Neural cell (in vitro differentiated cells): ENCODE measurements at regions not wholly inside any gene's neighbourhood (a gene's known extent, or its start where the extent isn't known, plus 50 kb on each side); places are given as distances from the start of the nearest gene placed in this dataset.

Source experiments
- H2AFZ ChIP-seq: fragments of 200-600, 300-800 bp; sonication (generic), shearing (Covaris generic); 2 replicates; pipeline ENCODE4 v1.6.0; 2014; ENCODE audit warnings: low read depth, mild to moderate bottlenecking, antibody characterized with exemption, low read length, moderate library complexity
- H3F3A ChIP-seq: fragments of 200-600 bp; shearing (Covaris generic); 2 replicates; pipeline ENCODE4 v1.6.1; 2016; ENCODE audit warnings: mild to moderate bottlenecking, moderate library complexity, mixed read lengths, antibody characterized with exemption, low read length; ENCODE audit not compliant: insufficient read depth, poor library complexity, severe bottlenecking
- H3K27ac ChIP-seq: fragments of 200-600, 300-800 bp; sonication (generic), shearing (Covaris generic); 2 replicates; pipeline ENCODE4 v1.5.1; 2014; ENCODE audit warnings: mild to moderate bottlenecking, low read length, moderate library complexity
- H3K27me3 ChIP-seq: fragments of 300-800, 200-600 bp; sonication (generic), shearing (Covaris generic); 2 replicates; pipeline ENCODE4 v1.6.0; 2014; ENCODE audit warnings: mild to moderate bottlenecking, low read depth, low read length, moderate library complexity; ENCODE audit not compliant: insufficient read depth
- H3K36me3 ChIP-seq: fragments of 300-800, 200-600 bp; sonication (generic), shearing (Covaris generic); 2 replicates; pipeline ENCODE4 v1.5.1; 2014; ENCODE audit warnings: mild to moderate bottlenecking, antibody characterized with exemption, low read length, moderate library complexity; ENCODE audit not compliant: insufficient read depth
- H3K4me2 ChIP-seq: fragments of 300-800, 200-600 bp; sonication (generic), shearing (Covaris generic); 2 replicates; pipeline ENCODE4 v1.6.0; 2014; ENCODE audit warnings: mild to moderate bottlenecking, low read length
- H3K4me3 ChIP-seq: fragments of 300-800, 200-600 bp; sonication (generic), shearing (Covaris generic); 2 replicates; pipeline ENCODE4 v1.5.1; 2014; ENCODE audit warnings: mild to moderate bottlenecking, low read length, moderate library complexity
- H3K79me2 ChIP-seq: fragments of 200-600 bp; shearing (Covaris generic); replicated peaks from 2 replicates; pipeline ENCODE4 v1.6.0; 2014; ENCODE audit warnings: mild to moderate bottlenecking, low read length, moderate library complexity; ENCODE audit not compliant: insufficient read depth
- H3K9ac ChIP-seq: fragments of 300-800, 200-600 bp; sonication (generic), shearing (Covaris generic); 2 replicates; pipeline ENCODE4 v1.6.1; 2016; ENCODE audit warnings: mild to moderate bottlenecking, low read length, mixed read lengths
- H3K9me2 ChIP-seq: fragments of 200-600 bp; shearing (Covaris generic); 2 replicates; pipeline ENCODE4 v1.6.1; 2016; ENCODE audit warnings: mild to moderate bottlenecking, low read length, mixed read lengths; ENCODE audit not compliant: insufficient read depth
- H3K9me3 ChIP-seq: fragments of 200-600, 300-800 bp; sonication (generic), shearing (Covaris generic); 2 replicates; pipeline ENCODE4 v1.6.1; 2016; ENCODE audit warnings: mild to moderate bottlenecking, mixed run types, low read length, moderate library complexity, mixed read lengths
- H4K20me1 ChIP-seq: fragments of 200-600 bp; shearing (Covaris generic); 2 replicates; pipeline ENCODE4 v1.6.1; 2016; ENCODE audit warnings: mild to moderate bottlenecking, mixed run types; ENCODE audit not compliant: insufficient read depth
- CTCF ChIP-seq: fragments of 450-650 bp; IDR thresholded peaks from 2 replicates; pipeline ENCODE4 v1.5.1; 2014; ENCODE audit warnings: antibody characterized with exemption, mild to moderate bottlenecking, moderate library complexity; ENCODE audit not compliant: poor library complexity, severe bottlenecking
- EP300 ChIP-seq: fragments of 450-650 bp; conservative IDR thresholded peaks from 2 replicates; pipeline ENCODE4 v1.6.1; 2014; ENCODE audit warnings: antibody characterized with exemption, mild to moderate bottlenecking, moderate library complexity; ENCODE audit not compliant: poor library complexity, severe bottlenecking
- EZH2 ChIP-seq: fragments of 200-600, 300-800 bp; shearing (Covaris generic), sonication (generic); IDR thresholded peaks from 2 replicates; pipeline ENCODE4 v1.6.1; 2014; ENCODE audit warnings: antibody characterized with exemption, low read length, borderline replicate concordance, mild to moderate bottlenecking; ENCODE audit not compliant: insufficient read depth, poor library complexity, severe bottlenecking
- MXI1 ChIP-seq: fragments of 450-650 bp; conservative IDR thresholded peaks from 2 replicates; pipeline ENCODE4 v1.6.1; 2014; ENCODE audit warnings: antibody characterized with exemption, mild to moderate bottlenecking; ENCODE audit not compliant: poor library complexity, severe bottlenecking
- POLR2AphosphoS5 ChIP-seq: IDR thresholded peaks from 2 replicates; pipeline ENCODE4 v1.6.1; 2012
- RAD21 ChIP-seq: fragments of 450-650 bp; conservative IDR thresholded peaks from 2 replicates; pipeline ENCODE4 v1.6.1; 2014; ENCODE audit warnings: antibody characterized with exemption, mild to moderate bottlenecking, moderate library complexity
- REST ChIP-seq: IDR thresholded peaks from 2 replicates; pipeline ENCODE4 v1.6.1; 2012; ENCODE audit warnings: borderline replicate concordance
- SMC3 ChIP-seq: fragments of 450-650 bp; conservative IDR thresholded peaks from 2 replicates; pipeline ENCODE4 v1.6.1; 2014; ENCODE audit warnings: antibody characterized with exemption, mild to moderate bottlenecking, moderate library complexity; ENCODE audit not compliant: poor library complexity
- TAF1 ChIP-seq: IDR thresholded peaks from 2 replicates; pipeline ENCODE4 v1.6.1; 2012; ENCODE audit warnings: low read depth

GRCh38 chr7:130940326-130940725 lies 206.3 kb upstream of the KLF14 start:
- TF ChIP-seq TAF1 (no peak), MXI1 (no peak), CTCF (no peak), SMC3 (no peak), EZH2 (no peak), POLR2AphosphoS5 (no peak), RAD21 (no peak), EP300 (no peak), REST (no peak)
- no peaks in the 10 kb centered on the region for H3K79me2 ChIP-seq
- H3K27me3 ChIP-seq = no peaks in the 10 kb centered on the region
- H4K20me1 ChIP-seq = no peaks in the 10 kb centered on the region
- H3K36me3 ChIP-seq = no peaks in the 10 kb centered on the region
- no peaks in the 10 kb centered on the region for H3F3A ChIP-seq
- H2AFZ ChIP-seq = no peak overlapping the region
- H3K27ac ChIP-seq = no peak overlapping the region
- H3K4me2 ChIP-seq = no peak overlapping the region
- no peak overlapping the region for H3K4me3 ChIP-seq
- H3K9ac ChIP-seq = no peak overlapping the region
- H3K9me3 ChIP-seq = no peaks in the 10 kb centered on the region
- no peaks in the 10 kb centered on the region for H3K9me2 ChIP-seq

- H3K9ac ChIP-seq = no peak overlapping the region
- no peak overlapping the region for H3K4me2 ChIP-seq
- H3K27ac ChIP-seq = no peak overlapping the region
- no peaks in the 10 kb centered on the region for H4K20me1 ChIP-seq
- no peak overlapping the region for H3K4me3 ChIP-seq
- no peaks in the 10 kb centered on the region for H3K27me3 ChIP-seq
- H3K9me3 ChIP-seq = no peaks in the 10 kb centered on the region
- H3K9me2 ChIP-seq = no peaks in the 10 kb centered on the region
- H2AFZ ChIP-seq = no peak overlapping the region
- H3F3A ChIP-seq = no peaks in the 10 kb centered on the region
- TF ChIP-seq CTCF (no peak), RAD21 (no peak), EP300 (no peak), EZH2 (no peak), POLR2AphosphoS5 (no peak), SMC3 (no peak), MXI1 (no peak), TAF1 (no peak), REST (no peak)
- no peaks in the 10 kb centered on the region for H3K36me3 ChIP-seq
- H3K79me2 ChIP-seq = no peaks in the 10 kb centered on the region
Observed at GRCh38 chr7:130940907-130941306, 206.9 kb upstream of the KLF14 start.
